ENCODE measurements at regions not wholly inside any gene's neighbourhood (a gene's known extent, or its start where the extent isn't known, plus 50 kb on each side); places are given as distances from the start of the nearest gene placed in this dataset.

GRCh38 chr11:109015283-109015682, 350.4 kb downstream of the DDX10 start:
- no peaks in the 10 kb centered on the region for H4K20me1 ChIP-seq (ENCODE audit: insufficient read depth)
- H3K27me3 ChIP-seq (ENCODE audit: insufficient read depth, low read depth): no peaks in the 10 kb centered on the region
- no peaks in the 10 kb centered on the region for H3K79me2 ChIP-seq (ENCODE audit: insufficient read depth, low read depth)
- no peak overlapping the region for H3K4me2 ChIP-seq
- H3K27ac ChIP-seq: no peak overlapping the region
- no peak overlapping the region for H3K9ac ChIP-seq
- H3K36me3 ChIP-seq (ENCODE audit: insufficient read depth): no peaks in the 10 kb centered on the region
- TF ChIP-seq CTCF (conservative IDR thresholded peaks at IDR 0.05; ENCODE audit: low read depth, low read length): no peak
- no peak overlapping the region for H2AFZ ChIP-seq (ENCODE audit: low read depth)
- no peak overlapping the region for H3K4me3 ChIP-seq (IDR thresholded peaks at IDR 0.05; ENCODE audit: insufficient read depth, low read depth, low read length)
- no peaks in the 10 kb centered on the region for H3K4me1 ChIP-seq (ENCODE audit: low read depth, poor library complexity, severe bottlenecking)

- H3K9ac ChIP-seq: no peak overlapping the region
- no peak overlapping the region for H3K4me2 ChIP-seq
- TF ChIP-seq CTCF (conservative IDR thresholded peaks at IDR 0.05; ENCODE audit: low read depth, low read length): no peak
Measured at GRCh38 chr11:109016724-109017123, 351.9 kb downstream of the DDX10 start.

GRCh38 chr11:109017489-109017888, 352.6 kb downstream of the DDX10 start:
- H2AFZ ChIP-seq (ENCODE audit: low read depth): no peak overlapping the region
- H3K27me3 ChIP-seq (ENCODE audit: insufficient read depth, low read depth): no peaks in the 10 kb centered on the region
- TF ChIP-seq CTCF (conservative IDR thresholded peaks at IDR 0.05; ENCODE audit: low read depth, low read length): no peak
- H3K79me2 ChIP-seq (ENCODE audit: insufficient read depth, low read depth): no peaks in the 10 kb centered on the region
- no peak overlapping the region for H3K4me2 ChIP-seq
- H3K4me1 ChIP-seq (ENCODE audit: low read depth, poor library complexity, severe bottlenecking): no peaks in the 10 kb centered on the region
- H4K20me1 ChIP-seq (ENCODE audit: insufficient read depth): no peaks in the 10 kb centered on the region
- no peaks in the 10 kb centered on the region for H3K36me3 ChIP-seq (ENCODE audit: insufficient read depth)
- no peak overlapping the region for H3K9ac ChIP-seq
- no peak overlapping the region for H3K4me3 ChIP-seq (IDR thresholded peaks at IDR 0.05; ENCODE audit: insufficient read depth, low read depth, low read length)
- H3K27ac ChIP-seq: no peak overlapping the region

More at GRCh38 chr11:109016724-109017123, 351.9 kb downstream of the DDX10 start:
- Histone ChIP-seq H2AFZ (ENCODE audit: low read depth) (no peak overlapping the region), H3K27ac (no peak overlapping the region), H3K4me1 (ENCODE audit: low read depth, poor library complexity, severe bottlenecking) (no peaks in the 10 kb centered on the region), H4K20me1 (ENCODE audit: insufficient read depth) (no peaks in the 10 kb centered on the region), H3K79me2 (ENCODE audit: insufficient read depth, low read depth) (no peaks in the 10 kb centered on the region), H3K36me3 (ENCODE audit: insufficient read depth) (no peaks in the 10 kb centered on the region), H3K27me3 (ENCODE audit: insufficient read depth, low read depth) (no peaks in the 10 kb centered on the region), H3K4me3 (IDR thresholded peaks at IDR 0.05; ENCODE audit: insufficient read depth, low read depth, low read length) (no peak overlapping the region)

GRCh38 chr11:109018639-109019038, 353.8 kb downstream of the DDX10 start:
- H3K79me2 ChIP-seq (ENCODE audit: insufficient read depth, low read depth): no peaks in the 10 kb centered on the region
- no peaks in the 10 kb centered on the region for H4K20me1 ChIP-seq (ENCODE audit: insufficient read depth)
- H3K9ac ChIP-seq: no peak overlapping the region
- no peaks in the 10 kb centered on the region for H3K4me1 ChIP-seq (ENCODE audit: low read depth, poor library complexity, severe bottlenecking)
- H3K4me3 ChIP-seq (IDR thresholded peaks at IDR 0.05; ENCODE audit: insufficient read depth, low read depth, low read length): no peak overlapping the region
- no peak overlapping the region for H3K27ac ChIP-seq
- H3K36me3 ChIP-seq (ENCODE audit: insufficient read depth): no peaks in the 10 kb centered on the region
- no peaks in the 10 kb centered on the region for H3K27me3 ChIP-seq (ENCODE audit: insufficient read depth, low read depth)
- H3K4me2 ChIP-seq: no peak overlapping the region
- no peak for TF ChIP-seq CTCF (conservative IDR thresholded peaks at IDR 0.05; ENCODE audit: low read depth, low read length)
- H2AFZ ChIP-seq (ENCODE audit: low read depth): no peak overlapping the region
